ENCODE measurements at regions not wholly inside any gene's neighbourhood (a gene's known extent, or its start where the extent isn't known, plus 50 kb on each side); places are given as distances from the start of the nearest gene placed in this dataset.

DNA sequence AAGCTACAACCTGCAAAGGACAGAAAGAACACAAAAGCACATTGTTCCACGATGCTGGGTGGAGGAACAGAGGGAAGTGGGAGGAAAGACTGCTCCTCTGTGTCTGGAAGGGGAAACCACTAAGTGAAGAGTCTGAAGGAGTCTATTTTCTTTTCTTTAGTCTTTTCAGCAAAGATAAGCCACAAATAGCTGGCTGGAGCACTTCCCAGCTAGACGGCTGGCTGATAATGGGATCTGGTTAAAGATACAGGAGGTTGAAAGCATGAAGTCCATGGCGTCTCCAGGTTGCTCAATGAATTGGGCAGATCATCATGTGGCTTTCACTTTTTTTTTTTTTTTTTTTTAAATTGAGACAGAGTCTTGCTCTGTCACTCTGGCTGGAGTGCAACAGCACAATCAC, 154.0 kb upstream of the KCNG1 start:
- TF ChIP-seq TCF7 (IDR thresholded peaks at IDR 0.05; ENCODE audit: borderline replicate concordance) (no peak), U2AF2 (optimal IDR thresholded peaks at IDR 0.05; ENCODE audit: low read depth, low read length) (no peak), FOS (IDR thresholded peaks at IDR 0.05; ENCODE audit: extremely low read depth, insufficient read length) (no peak), NR3C1 (CRISPR knock-in tag; IDR thresholded peaks at IDR 0.05) (no peak), RFX7 (CRISPR knock-in tag; IDR thresholded peaks at IDR 0.05) (no peak), JUN (IDR thresholded peaks at IDR 0.05; ENCODE audit: borderline replicate concordance, low read depth, low read length) (no peak), JUN (CRISPR knock-in tag; IDR thresholded peaks at IDR 0.05; ENCODE audit: borderline replicate concordance) (no peak), STAG1 (CRISPR knock-in tag; IDR thresholded peaks at IDR 0.05; ENCODE audit: borderline replicate concordance) (no peak), EZH2 (IDR thresholded peaks at IDR 0.05; ENCODE audit: borderline replicate concordance, low read depth, low read length) (no peak)
- TF ChIP-seq, protein P1, sequence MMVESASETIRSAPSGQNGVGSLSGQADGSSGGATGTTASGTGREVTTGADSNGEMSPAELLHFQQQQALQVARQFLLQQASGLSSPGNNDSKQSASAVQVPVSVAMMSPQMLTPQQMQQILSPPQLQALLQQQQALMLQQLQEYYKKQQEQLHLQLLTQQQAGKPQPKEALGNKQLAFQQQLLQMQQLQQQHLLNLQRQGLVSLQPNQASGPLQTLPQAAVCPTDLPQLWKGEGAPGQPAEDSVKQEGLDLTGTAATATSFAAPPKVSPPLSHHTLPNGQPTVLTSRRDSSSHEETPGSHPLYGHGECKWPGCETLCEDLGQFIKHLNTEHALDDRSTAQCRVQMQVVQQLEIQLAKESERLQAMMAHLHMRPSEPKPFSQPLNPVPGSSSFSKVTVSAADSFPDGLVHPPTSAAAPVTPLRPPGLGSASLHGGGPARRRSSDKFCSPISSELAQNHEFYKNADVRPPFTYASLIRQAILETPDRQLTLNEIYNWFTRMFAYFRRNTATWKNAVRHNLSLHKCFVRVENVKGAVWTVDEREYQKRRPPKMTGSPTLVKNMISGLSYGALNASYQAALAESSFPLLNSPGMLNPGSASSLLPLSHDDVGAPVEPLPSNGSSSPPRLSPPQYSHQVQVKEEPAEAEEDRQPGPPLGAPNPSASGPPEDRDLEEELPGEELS (CRISPR knock-in tag; IDR thresholded peaks at IDR 0.05; ENCODE audit: borderline replicate concordance): no peak
- TF ChIP-seq, protein P2, sequence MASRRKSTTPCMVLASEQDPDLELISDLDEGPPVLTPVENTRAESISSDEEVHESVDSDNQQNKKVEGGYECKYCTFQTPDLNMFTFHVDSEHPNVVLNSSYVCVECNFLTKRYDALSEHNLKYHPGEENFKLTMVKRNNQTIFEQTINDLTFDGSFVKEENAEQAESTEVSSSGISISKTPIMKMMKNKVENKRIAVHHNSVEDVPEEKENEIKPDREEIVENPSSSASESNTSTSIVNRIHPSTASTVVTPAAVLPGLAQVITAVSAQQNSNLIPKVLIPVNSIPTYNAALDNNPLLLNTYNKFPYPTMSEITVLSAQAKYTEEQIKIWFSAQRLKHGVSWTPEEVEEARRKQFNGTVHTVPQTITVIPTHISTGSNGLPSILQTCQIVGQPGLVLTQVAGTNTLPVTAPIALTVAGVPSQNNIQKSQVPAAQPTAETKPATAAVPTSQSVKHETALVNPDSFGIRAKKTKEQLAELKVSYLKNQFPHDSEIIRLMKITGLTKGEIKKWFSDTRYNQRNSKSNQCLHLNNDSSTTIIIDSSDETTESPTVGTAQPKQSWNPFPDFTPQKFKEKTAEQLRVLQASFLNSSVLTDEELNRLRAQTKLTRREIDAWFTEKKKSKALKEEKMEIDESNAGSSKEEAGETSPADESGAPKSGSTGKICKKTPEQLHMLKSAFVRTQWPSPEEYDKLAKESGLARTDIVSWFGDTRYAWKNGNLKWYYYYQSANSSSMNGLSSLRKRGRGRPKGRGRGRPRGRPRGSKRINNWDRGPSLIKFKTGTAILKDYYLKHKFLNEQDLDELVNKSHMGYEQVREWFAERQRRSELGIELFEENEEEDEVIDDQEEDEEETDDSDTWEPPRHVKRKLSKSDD (conservative IDR thresholded peaks at IDR 0.05; ENCODE audit: low read length): no peak
- TF ChIP-seq, protein P3, sequence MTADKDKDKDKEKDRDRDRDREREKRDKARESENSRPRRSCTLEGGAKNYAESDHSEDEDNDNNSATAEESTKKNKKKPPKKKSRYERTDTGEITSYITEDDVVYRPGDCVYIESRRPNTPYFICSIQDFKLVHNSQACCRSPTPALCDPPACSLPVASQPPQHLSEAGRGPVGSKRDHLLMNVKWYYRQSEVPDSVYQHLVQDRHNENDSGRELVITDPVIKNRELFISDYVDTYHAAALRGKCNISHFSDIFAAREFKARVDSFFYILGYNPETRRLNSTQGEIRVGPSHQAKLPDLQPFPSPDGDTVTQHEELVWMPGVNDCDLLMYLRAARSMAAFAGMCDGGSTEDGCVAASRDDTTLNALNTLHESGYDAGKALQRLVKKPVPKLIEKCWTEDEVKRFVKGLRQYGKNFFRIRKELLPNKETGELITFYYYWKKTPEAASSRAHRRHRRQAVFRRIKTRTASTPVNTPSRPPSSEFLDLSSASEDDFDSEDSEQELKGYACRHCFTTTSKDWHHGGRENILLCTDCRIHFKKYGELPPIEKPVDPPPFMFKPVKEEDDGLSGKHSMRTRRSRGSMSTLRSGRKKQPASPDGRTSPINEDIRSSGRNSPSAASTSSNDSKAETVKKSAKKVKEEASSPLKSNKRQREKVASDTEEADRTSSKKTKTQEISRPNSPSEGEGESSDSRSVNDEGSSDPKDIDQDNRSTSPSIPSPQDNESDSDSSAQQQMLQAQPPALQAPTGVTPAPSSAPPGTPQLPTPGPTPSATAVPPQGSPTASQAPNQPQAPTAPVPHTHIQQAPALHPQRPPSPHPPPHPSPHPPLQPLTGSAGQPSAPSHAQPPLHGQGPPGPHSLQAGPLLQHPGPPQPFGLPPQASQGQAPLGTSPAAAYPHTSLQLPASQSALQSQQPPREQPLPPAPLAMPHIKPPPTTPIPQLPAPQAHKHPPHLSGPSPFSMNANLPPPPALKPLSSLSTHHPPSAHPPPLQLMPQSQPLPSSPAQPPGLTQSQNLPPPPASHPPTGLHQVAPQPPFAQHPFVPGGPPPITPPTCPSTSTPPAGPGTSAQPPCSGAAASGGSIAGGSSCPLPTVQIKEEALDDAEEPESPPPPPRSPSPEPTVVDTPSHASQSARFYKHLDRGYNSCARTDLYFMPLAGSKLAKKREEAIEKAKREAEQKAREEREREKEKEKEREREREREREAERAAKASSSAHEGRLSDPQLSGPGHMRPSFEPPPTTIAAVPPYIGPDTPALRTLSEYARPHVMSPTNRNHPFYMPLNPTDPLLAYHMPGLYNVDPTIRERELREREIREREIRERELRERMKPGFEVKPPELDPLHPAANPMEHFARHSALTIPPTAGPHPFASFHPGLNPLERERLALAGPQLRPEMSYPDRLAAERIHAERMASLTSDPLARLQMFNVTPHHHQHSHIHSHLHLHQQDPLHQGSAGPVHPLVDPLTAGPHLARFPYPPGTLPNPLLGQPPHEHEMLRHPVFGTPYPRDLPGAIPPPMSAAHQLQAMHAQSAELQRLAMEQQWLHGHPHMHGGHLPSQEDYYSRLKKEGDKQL (CRISPR knock-in tag; IDR thresholded peaks at IDR 0.05; ENCODE audit: borderline replicate concordance): no peak

Measured in K562 (cell line).